H9 (cell line): ENCODE measurements at regions not wholly inside any gene's neighbourhood (a gene's known extent, or its start where the extent isn't known, plus 50 kb on each side); places are given as distances from the start of the nearest gene placed in this dataset.

ENCODE experiments used
- DNase-seq: peaks from one replicate; pipeline ENCODE4 v3.0.0-alpha.2; 2017
- H2AFZ ChIP-seq: one replicate; pipeline ENCODE4 v1.6.1; 2013; ENCODE audit warnings: mild to moderate bottlenecking, low read length, control low read depth, moderate library complexity
- H2AK5ac ChIP-seq: 2 replicates; pipeline ENCODE4 v1.6.1; 2013; ENCODE audit warnings: low read length, control low read depth, mixed read lengths; ENCODE audit not compliant: insufficient read length
- H2BK120ac ChIP-seq: one replicate; pipeline ENCODE4 v1.6.1; 2013; ENCODE audit warnings: low read depth, mild to moderate bottlenecking, low read length, control low read depth, inconsistent platforms; ENCODE audit not compliant: poor library complexity, severe bottlenecking
- H2BK12ac ChIP-seq: 2 replicates; pipeline ENCODE4 v1.6.1; 2013; ENCODE audit warnings: low read length, control low read depth, mixed read lengths, low read depth; ENCODE audit not compliant: insufficient read length
- H2BK15ac ChIP-seq: 2 replicates; pipeline ENCODE4 v1.6.1; 2013; ENCODE audit warnings: low read depth, low read length, control low read depth
- H2BK20ac ChIP-seq: one replicate; pipeline ENCODE4 v1.6.1; 2013; ENCODE audit warnings: low read depth, mild to moderate bottlenecking, low read length, control low read depth, inconsistent platforms; ENCODE audit not compliant: poor library complexity, severe bottlenecking
- H2BK5ac ChIP-seq: 2 replicates; pipeline ENCODE4 v1.6.1; 2013; ENCODE audit warnings: low read length, control low read depth, mixed read lengths; ENCODE audit not compliant: insufficient read length
- H3K14ac ChIP-seq: 2 replicates; pipeline ENCODE4 v1.6.1; 2013; ENCODE audit warnings: low read length, control low read depth; ENCODE audit not compliant: insufficient read depth
- H3K18ac ChIP-seq: 2 replicates; pipeline ENCODE4 v1.6.1; 2013; ENCODE audit warnings: low read depth, mild to moderate bottlenecking, mixed read lengths, low read length, control low read depth; ENCODE audit not compliant: insufficient read length
- H3K23ac ChIP-seq: 2 replicates; pipeline ENCODE4 v1.6.1; 2013; ENCODE audit warnings: low read length, control low read depth, mixed read lengths, low read depth; ENCODE audit not compliant: insufficient read length
- H3K23me2 ChIP-seq: 2 replicates; pipeline ENCODE4 v1.6.1; 2013; ENCODE audit warnings: low read depth, mild to moderate bottlenecking, mixed read lengths, low read length, control low read depth; ENCODE audit not compliant: insufficient read length, poor library complexity, severe bottlenecking
- H3K27ac ChIP-seq: 2 replicates; pipeline ENCODE4 v1.5.1; 2013; ENCODE audit warnings: low read length, control low read depth, mixed read lengths, low read depth; ENCODE audit not compliant: insufficient read length
- H3K27me3 ChIP-seq: 2 replicates; pipeline ENCODE4 v1.6.1; 2013; ENCODE audit warnings: low read length, control low read depth, inconsistent platforms; ENCODE audit not compliant: insufficient read depth
- H3K4ac ChIP-seq: 2 replicates; pipeline ENCODE4 v1.6.1; 2013; ENCODE audit warnings: low read depth, mild to moderate bottlenecking, control low read depth, inconsistent platforms, low read length, moderate library complexity
- H3K4me1 ChIP-seq: 2 replicates; pipeline ENCODE4 v1.6.1; 2013; ENCODE audit warnings: low read length, control low read depth, inconsistent platforms; ENCODE audit not compliant: insufficient read depth
- H3K4me2 ChIP-seq: 2 replicates; pipeline ENCODE4 v1.6.1; 2013; ENCODE audit warnings: low read length, control low read depth, mixed read lengths; ENCODE audit not compliant: insufficient read length, insufficient read depth
- H3K56ac ChIP-seq: 2 replicates; pipeline ENCODE4 v1.6.1; 2013; ENCODE audit warnings: low read depth, mild to moderate bottlenecking, mixed read lengths, low read length, control low read depth; ENCODE audit not compliant: insufficient read length
- H3K79me1 ChIP-seq: 2 replicates; pipeline ENCODE4 v1.6.1; 2013; ENCODE audit warnings: low read depth, mild to moderate bottlenecking, moderate library complexity, low read length, control low read depth, inconsistent platforms; ENCODE audit not compliant: insufficient read depth, poor library complexity, severe bottlenecking
- H3K79me2 ChIP-seq: 2 replicates; pipeline ENCODE4 v1.6.1; 2013; ENCODE audit warnings: low read length, control low read depth, inconsistent platforms; ENCODE audit not compliant: insufficient read depth
- H3K9ac ChIP-seq: 2 replicates; pipeline ENCODE4 v1.6.1; 2013; ENCODE audit warnings: low read length, control low read depth, mixed read lengths; ENCODE audit not compliant: insufficient read length; ENCODE audit errors: extremely low read depth
- H3K9me3 ChIP-seq: one replicate; pipeline ENCODE4 v1.6.1; 2013; ENCODE audit warnings: low read depth, low read length, inconsistent platforms; ENCODE audit not compliant: control insufficient read depth
- H3T11ph ChIP-seq: one replicate; pipeline ENCODE4 v1.6.1; 2013; ENCODE audit warnings: mild to moderate bottlenecking, low read length, control low read depth, inconsistent platforms
- H4K20me1 ChIP-seq: one replicate; pipeline ENCODE4 v1.6.1; 2013; ENCODE audit not compliant: control insufficient read depth, insufficient read length, insufficient read depth
- H4K5ac ChIP-seq: 2 replicates; pipeline ENCODE4 v1.6.1; 2013; ENCODE audit warnings: low read depth, mild to moderate bottlenecking, mixed read lengths, low read length, control low read depth; ENCODE audit not compliant: insufficient read length
- H4K8ac ChIP-seq: replicated peaks from 2 replicates; pipeline ENCODE4 v1.6.1; 2013; ENCODE audit warnings: low read length, control low read depth, mixed read lengths, low read depth; ENCODE audit not compliant: insufficient read length
- H4K91ac ChIP-seq: 2 replicates; pipeline ENCODE4 v1.6.1; 2013; ENCODE audit warnings: low read depth, mild to moderate bottlenecking, moderate library complexity, mixed read lengths, low read length, control low read depth; ENCODE audit not compliant: insufficient read length
- H3K27ac Mint-ChIP-seq, 3 experiments: 2 replicates in 2 of 3; 3 replicates in 1 of 3; pipeline ENCODE4 v1.8.0; 2020 to 2021; ENCODE audit warnings: mixed read lengths in 3 of 3, mild to moderate bottlenecking in 1 of 3, moderate library complexity in 1 of 3
- H3K27me3 Mint-ChIP-seq: 2 replicates; pipeline ENCODE4 v1.8.0; 2021; ENCODE audit warnings: low read depth, mild to moderate bottlenecking, moderate library complexity, mixed read lengths
- H3K36me3 Mint-ChIP-seq, 3 experiments: 2 replicates in 2 of 3; 3 replicates in 1 of 3; pipeline ENCODE4 v1.8.0; 2020 to 2021; ENCODE audit warnings: low read depth in 3 of 3, mixed read lengths in 3 of 3; ENCODE audit not compliant: insufficient read depth in 1 of 3
- H3K4me1 Mint-ChIP-seq, 2 experiments: 2 replicates each; pipeline ENCODE4 v1.8.0; 2020; ENCODE audit warnings: mixed read lengths in 2 of 2
- H3K4me3 Mint-ChIP-seq, 2 experiments: 2 replicates in 1 of 2; 3 replicates in 1 of 2; pipeline ENCODE4 v1.8.0; 2020 to 2021; ENCODE audit warnings: mild to moderate bottlenecking in 2 of 2, mixed read lengths in 2 of 2, moderate library complexity in 1 of 2
- H3K9me3 Mint-ChIP-seq, 2 experiments: 2 replicates in 1 of 2; 3 replicates in 1 of 2; pipeline ENCODE4 v1.8.0; 2020; ENCODE audit warnings: mild to moderate bottlenecking in 2 of 2, mixed read lengths in 2 of 2, moderate library complexity in 1 of 2
- CTCF ChIP-seq: fragments of 200-600 bp; sonication (generic); conservative IDR thresholded peaks from 3 replicates; pipeline ENCODE4 v1.8.0; 2021; ENCODE audit warnings: antibody characterized with exemption, mild to moderate bottlenecking
- WGBS: extraction: QIAGEN DNeasy Blood & Tissue Kit; methylation state at CpG from one replicate; pipeline ENCODE4 v1.1.7; 2013; ENCODE audit warnings: missing lambda C conversion rate, low lambda C conversion rate, mixed read lengths; ENCODE audit not compliant: insufficient read length; ENCODE audit errors: extremely low coverage; 5-methylcytosine and 5-hydroxymethylcytosine counted together

- no peak overlapping the region for H2AFZ ChIP-seq
- peaks cover 20 to 24% of the 10 kb centered on the region in 2 experiments for H3K4me1 Mint-ChIP-seq
- no peak overlapping the region for H2BK5ac ChIP-seq
Observed at GRCh38 chr12:105927564-105927963, 211.2 kb downstream of the NUAK1 start.

More at GRCh38 chr12:105927564-105927963, 211.2 kb downstream of the NUAK1 start:
- Histone ChIP-seq H2BK20ac (no peak overlapping the region), H3K79me2 (no peaks in the 10 kb centered on the region), H4K5ac (no peak overlapping the region), H3T11ph (no peak overlapping the region), H3K9me3 (no peaks in the 10 kb centered on the region), H3K4me2 (no peak overlapping the region), H3K18ac (no peak overlapping the region), H2AK5ac (no peak overlapping the region), H3K9ac (no peak overlapping the region), H2BK12ac (no peak overlapping the region), H3K23ac (no peak overlapping the region), H2BK120ac (no peak overlapping the region), H3K27ac (no peak overlapping the region), H2BK15ac (no peak overlapping the region), H3K23me2 (no peaks in the 10 kb centered on the region), H4K20me1 (no peaks in the 10 kb centered on the region), H3K27me3 (no peaks in the 10 kb centered on the region), H3K79me1 (no peaks in the 10 kb centered on the region), H3K4me1 (peaks cover 3% of the 10 kb centered on the region; the same call in 1 of the 2 replicates), H4K91ac (no peak overlapping the region), H4K8ac (no peak overlapping the region), H3K4ac (no peak overlapping the region), H3K56ac (no peak overlapping the region), H3K14ac (no peak overlapping the region)
- Mint-ChIP-seq H3K27me3 (no peaks in the 10 kb centered on the region; the same call in 1 of the 2 replicates), H3K36me3 (peaks cover 0 to 4% (median 0%) of the 10 kb centered on the region in 3 experiments; a peak in 1 of 7 replicates), H3K9me3 (peaks cover 3 to 7% of the 10 kb centered on the region in 2 experiments; a peak in 2 of 5 replicates), H3K27ac (no peak overlapping the region), H3K4me3 (no peak overlapping the region)
- no peak for DNase-seq
- TF ChIP-seq CTCF: no peak
- WGBS: no CpG with 5 or more reads among the region's 5 CpGs
